ENCODE measurements at regions not wholly inside any gene's neighbourhood (a gene's known extent, or its start where the extent isn't known, plus 50 kb on each side); places are given as distances from the start of the nearest gene placed in this dataset.
A peak's percentile ranks its signal among the peaks of the same experiment; 100 is the strongest.

DNA sequence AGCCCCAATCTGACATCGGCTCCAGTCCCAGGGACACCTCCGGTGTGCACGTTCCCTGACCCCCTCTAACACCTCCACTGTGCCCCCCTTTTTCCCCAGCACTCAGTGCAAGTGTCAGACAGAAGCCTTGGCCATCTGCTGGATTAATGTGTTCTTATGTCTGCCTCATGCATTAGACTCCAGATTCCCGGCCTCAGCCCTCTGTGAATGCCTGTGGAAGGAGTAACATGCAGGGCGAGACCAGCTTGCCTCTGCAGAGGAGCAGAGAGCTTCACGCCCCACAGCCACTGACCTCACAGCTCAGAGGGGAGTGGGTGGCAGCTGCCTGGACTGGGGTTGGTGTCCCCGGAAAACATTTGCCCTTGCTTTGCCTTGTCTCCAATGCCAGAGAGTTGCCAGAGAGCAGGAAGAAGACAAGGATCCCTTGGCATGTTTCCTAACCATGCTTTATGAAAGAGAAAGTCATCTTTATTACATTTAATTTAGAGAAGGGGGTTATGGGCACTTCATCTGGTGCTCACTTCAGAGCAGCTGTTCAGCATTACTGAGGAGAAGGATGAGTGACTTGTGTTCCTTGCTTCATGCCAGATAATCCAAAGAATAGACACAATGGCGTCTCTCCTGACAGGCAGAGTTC, 91.6 kb upstream of the CXCL12 start:
- peak overlapping the region; percentile 21 for H3K4me2 ChIP-seq (ENCODE audit: unreplicated experiment)

DNA sequence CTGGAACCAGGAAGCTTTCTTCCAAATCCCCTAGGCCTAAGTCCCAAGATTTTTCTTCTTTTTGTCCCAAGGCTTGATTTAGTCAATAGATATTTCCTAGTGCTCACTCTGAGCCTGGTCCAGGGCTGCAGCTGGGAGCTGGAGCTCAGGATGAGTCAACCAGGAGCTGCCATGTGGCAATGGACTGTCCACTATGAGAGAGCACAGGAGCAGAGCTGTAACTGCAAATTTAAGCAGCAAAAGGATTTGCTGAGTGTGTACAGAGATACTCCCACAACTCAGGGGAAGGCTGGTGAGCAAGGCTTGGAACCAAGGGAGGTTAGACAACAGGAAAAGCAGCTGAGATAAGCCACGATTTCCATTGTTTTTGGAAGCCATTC, 92.1 kb upstream of the CXCL12 start:
- peak overlapping the region; percentile 21 for H3K4me2 ChIP-seq (ENCODE audit: unreplicated experiment)
- no peaks in the 10 kb centered on the region for H3K27me3 ChIP-seq (replicated peaks; ENCODE audit: insufficient read depth)
- DNase-seq = peak; percentile 92
- H4K20me1 ChIP-seq (ENCODE audit: insufficient read depth) = no peaks in the 10 kb centered on the region
- H3K4me1 ChIP-seq (ENCODE audit: insufficient read depth) = peaks cover 36% of the 10 kb centered on the region
- peak overlapping the region; percentile 40 for H2AFZ ChIP-seq
- H3K27ac ChIP-seq = peak overlapping the region; percentile 67
- H3K4me3 ChIP-seq = no peak overlapping the region
- WGBS, 2 experiments (ENCODE audit: low coverage in 1 of 2, low lambda C conversion rate in 2 of 2, missing lambda C conversion rate in 2 of 2) = 0 to 7% methylated on average over 1 of the region's 1 CpG
- in situ Hi-C loops (cut with MboI) = no loop called here
- H3K36me3 ChIP-seq (ENCODE audit: low read depth) = no peaks in the 10 kb centered on the region
- no peaks in the 10 kb centered on the region for H3K9me2 ChIP-seq (ENCODE audit: insufficient read depth)
- no peaks in the 10 kb centered on the region for H3K79me2 ChIP-seq (ENCODE audit: insufficient read depth)
- H3K9ac ChIP-seq = peak overlapping the region; percentile 45
- TF ChIP-seq EZH2 (IDR thresholded peaks at IDR 0.05; ENCODE audit: insufficient read depth, poor library complexity, severe bottlenecking) (no peak), EZH2phosphoT487 (IDR thresholded peaks at IDR 0.05; ENCODE audit: insufficient read depth, low read depth) (no peak)
- peaks cover 33% of the 10 kb centered on the region for H3F3A ChIP-seq (ENCODE audit: insufficient read depth)
- H3K9me3 ChIP-seq (ENCODE audit: low read depth) = no peaks in the 10 kb centered on the region

More for the DNA sequence above, 91.6 kb upstream of the CXCL12 start:
- peaks cover 36% of the 10 kb centered on the region for H3K4me1 ChIP-seq (ENCODE audit: insufficient read depth)
- no peaks in the 10 kb centered on the region for H3K9me3 ChIP-seq (ENCODE audit: low read depth)
- WGBS, 2 experiments (ENCODE audit: low coverage in 1 of 2, low lambda C conversion rate in 2 of 2, missing lambda C conversion rate in 2 of 2) = 17 to 19% methylated on average over 8 of the region's 8 CpGs
- peaks cover 33% of the 10 kb centered on the region for H3F3A ChIP-seq (ENCODE audit: insufficient read depth)
- no peaks in the 10 kb centered on the region for H4K20me1 ChIP-seq (ENCODE audit: insufficient read depth)
- in situ Hi-C loops (cut with MboI) = no loop called here
- no peaks in the 10 kb centered on the region for H3K9me2 ChIP-seq (ENCODE audit: insufficient read depth)
- H3K27ac ChIP-seq = peak overlapping the region; percentile 67
- no peak for TF ChIP-seq EZH2 (IDR thresholded peaks at IDR 0.05; ENCODE audit: insufficient read depth, poor library complexity, severe bottlenecking)
- TF ChIP-seq EZH2phosphoT487 (IDR thresholded peaks at IDR 0.05; ENCODE audit: insufficient read depth, low read depth) = no peak
- peak overlapping the region; percentile 45 for H3K9ac ChIP-seq
- H3K27me3 ChIP-seq (replicated peaks; ENCODE audit: insufficient read depth) = no peaks in the 10 kb centered on the region
- H3K79me2 ChIP-seq (ENCODE audit: insufficient read depth) = no peaks in the 10 kb centered on the region
- no peak overlapping the region for H3K4me3 ChIP-seq
- H2AFZ ChIP-seq = peak overlapping the region; percentile 40
- DNase-seq = peak; percentile 69
- no peaks in the 10 kb centered on the region for H3K36me3 ChIP-seq (ENCODE audit: low read depth)

DNA sequence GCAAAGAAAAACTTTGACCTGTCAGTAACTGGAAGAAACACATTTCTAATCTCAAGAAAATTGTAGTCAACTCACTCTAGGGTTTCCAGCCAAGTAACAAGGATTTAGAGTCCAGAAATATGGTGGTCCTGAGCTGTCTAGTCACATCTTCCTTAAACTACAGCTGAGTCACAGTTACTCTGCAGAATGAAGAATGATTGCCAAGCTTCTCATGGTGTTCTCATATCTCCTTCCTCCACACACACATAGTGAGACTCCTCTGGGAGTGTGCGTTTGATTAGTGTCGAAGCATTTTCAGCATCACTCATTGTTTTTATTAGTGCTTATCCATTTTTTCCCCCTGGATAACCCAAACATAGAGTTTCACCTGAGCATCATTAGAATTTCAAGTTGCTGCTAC, 93.1 kb upstream of the CXCL12 start:
- no peak for TF ChIP-seq EZH2phosphoT487 (IDR thresholded peaks at IDR 0.05; ENCODE audit: insufficient read depth, low read depth)
- no peak for TF ChIP-seq EZH2 (IDR thresholded peaks at IDR 0.05; ENCODE audit: insufficient read depth, poor library complexity, severe bottlenecking)
- 10 to 23% methylated on average over 2 of the region's 2 CpGs for WGBS, 2 experiments (ENCODE audit: low coverage in 1 of 2, low lambda C conversion rate in 2 of 2, missing lambda C conversion rate in 2 of 2)
- peaks cover 36% of the 10 kb centered on the region for H3K4me1 ChIP-seq (ENCODE audit: insufficient read depth)
- H4K20me1 ChIP-seq (ENCODE audit: insufficient read depth) = no peaks in the 10 kb centered on the region
- in situ Hi-C loops (cut with MboI) = no loop called here
- H3K4me3 ChIP-seq = no peak overlapping the region
- H3K79me2 ChIP-seq (ENCODE audit: insufficient read depth) = no peaks in the 10 kb centered on the region
- H3K4me2 ChIP-seq (ENCODE audit: unreplicated experiment) = no peak overlapping the region
- H3K27ac ChIP-seq = peak overlapping the region; percentile 67
- H3F3A ChIP-seq (ENCODE audit: insufficient read depth) = peaks cover 33% of the 10 kb centered on the region
- no peaks in the 10 kb centered on the region for H3K9me3 ChIP-seq (ENCODE audit: low read depth)
- DNase-seq = peak; percentile 86
- no peaks in the 10 kb centered on the region for H3K36me3 ChIP-seq (ENCODE audit: low read depth)
- no peak overlapping the region for H2AFZ ChIP-seq
- no peak overlapping the region for H3K9ac ChIP-seq
- no peaks in the 10 kb centered on the region for H3K27me3 ChIP-seq (replicated peaks; ENCODE audit: insufficient read depth)
- H3K9me2 ChIP-seq (ENCODE audit: insufficient read depth) = no peaks in the 10 kb centered on the region

DNA sequence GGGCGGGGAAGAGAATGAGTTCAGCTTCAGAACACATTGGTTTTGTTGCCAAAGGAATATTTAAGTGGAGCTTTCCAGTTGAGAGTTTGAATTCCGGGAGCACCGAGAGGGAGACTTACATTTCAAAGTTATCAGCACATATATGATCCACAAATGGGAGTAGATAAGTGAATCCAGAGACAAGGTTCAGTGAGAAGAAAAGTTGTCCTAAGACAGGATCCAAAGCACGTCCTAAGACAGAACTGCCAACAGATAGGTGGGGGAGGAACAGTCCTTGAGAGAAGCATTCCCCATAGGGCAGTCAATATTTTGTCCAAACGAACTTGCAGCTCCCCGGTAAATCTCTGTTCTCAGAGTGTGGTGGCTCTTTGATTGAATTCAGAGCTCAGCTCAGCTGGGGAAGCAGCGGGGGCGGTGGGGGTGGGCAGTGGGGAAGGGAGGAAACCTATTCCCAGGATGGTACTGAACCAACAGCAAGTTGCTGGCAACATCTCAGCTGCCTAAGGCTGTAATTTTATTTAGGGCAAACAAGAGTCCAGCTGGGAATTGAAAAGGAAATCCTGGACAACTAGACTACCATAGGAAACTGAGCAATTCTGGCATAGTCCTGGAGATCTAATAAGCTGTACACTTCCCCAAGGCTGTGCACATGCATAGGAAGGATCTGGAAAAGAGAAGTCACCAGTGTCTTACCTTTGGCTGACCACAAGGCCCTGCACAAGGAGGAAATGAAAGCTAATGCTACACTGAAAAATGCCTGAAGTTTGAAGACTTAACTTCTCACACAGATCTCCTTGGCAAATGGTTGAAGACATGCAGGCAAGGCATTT, 94.2 kb upstream of the CXCL12 start:
- Histone ChIP-seq H3K9me3 (ENCODE audit: low read depth) (no peaks in the 10 kb centered on the region), H3K9ac (no peak overlapping the region), H3K4me1 (ENCODE audit: insufficient read depth) (peaks cover 36% of the 10 kb centered on the region), H3K4me3 (no peak overlapping the region), H3F3A (ENCODE audit: insufficient read depth) (peaks cover 33% of the 10 kb centered on the region), H4K20me1 (ENCODE audit: insufficient read depth) (no peaks in the 10 kb centered on the region), H3K27ac (no peak overlapping the region), H2AFZ (no peak overlapping the region), H3K4me2 (ENCODE audit: unreplicated experiment) (no peak overlapping the region), H3K36me3 (ENCODE audit: low read depth) (no peaks in the 10 kb centered on the region), H3K27me3 (replicated peaks; ENCODE audit: insufficient read depth) (no peaks in the 10 kb centered on the region), H3K9me2 (ENCODE audit: insufficient read depth) (no peaks in the 10 kb centered on the region), H3K79me2 (ENCODE audit: insufficient read depth) (no peaks in the 10 kb centered on the region)
- WGBS, 2 experiments (ENCODE audit: low coverage in 1 of 2, low lambda C conversion rate in 2 of 2, missing lambda C conversion rate in 2 of 2) = 27 to 29% methylated on average over 7 to 8 of the region's 8 CpGs
- in situ Hi-C loops (cut with MboI) = no loop called here
- no peak for TF ChIP-seq EZH2phosphoT487 (IDR thresholded peaks at IDR 0.05; ENCODE audit: insufficient read depth, low read depth)
- TF ChIP-seq EZH2 (IDR thresholded peaks at IDR 0.05; ENCODE audit: insufficient read depth, poor library complexity, severe bottlenecking) = no peak
- DNase-seq = peak; percentile 13
